Raji (cell line): ENCODE measurements at regions not wholly inside any gene's neighbourhood (a gene's known extent, or its start where the extent isn't known, plus 50 kb on each side); places are given as distances from the start of the nearest gene placed in this dataset.

Experiments used
- POLR2A ChIP-seq: IDR thresholded peaks from 2 replicates; pipeline ENCODE4 v1.6.1; 2011; ENCODE audit warnings: low read depth, low read length, control low read depth; ENCODE audit not compliant: insufficient read depth

GRCh38 chr13:40505196-40505595, 161.2 kb downstream of the FOXO1 start:
- no peak for TF ChIP-seq POLR2A
